GM19455 (cell line): ENCODE measurements at regions not wholly inside any gene's neighbourhood (a gene's known extent, or its start where the extent isn't known, plus 50 kb on each side); places are given as distances from the start of the nearest gene placed in this dataset.
A peak's percentile ranks its signal among the peaks of the same experiment; 100 is the strongest.

Experiments used
- ATAC-seq: cut with Tn5 transposase; IDR thresholded peaks from one replicate; pipeline ENCODE4 v1.9.1; 2021; ENCODE audit not compliant: unreplicated experiment

DNA sequence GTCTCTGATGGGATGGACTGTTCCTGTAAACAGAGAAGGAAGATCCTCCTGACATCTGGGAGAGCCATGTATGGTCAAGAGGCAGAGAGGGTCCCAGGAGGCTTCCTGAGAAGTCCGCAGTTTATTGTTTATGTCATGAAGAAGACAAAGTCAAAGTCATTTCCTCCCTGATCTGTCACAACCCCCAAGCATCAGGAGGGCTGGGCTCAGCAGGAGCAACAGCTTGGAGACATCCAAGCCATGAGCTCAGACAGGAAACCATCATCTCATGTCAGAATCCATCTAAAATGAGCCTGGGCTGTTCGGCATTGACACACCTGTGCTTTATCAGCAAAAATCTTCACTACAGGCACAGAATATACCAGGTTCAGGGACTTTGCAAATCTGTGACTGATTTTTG, 325.0 kb upstream of the MSX2 start:
- no peak for ATAC-seq

DNA sequence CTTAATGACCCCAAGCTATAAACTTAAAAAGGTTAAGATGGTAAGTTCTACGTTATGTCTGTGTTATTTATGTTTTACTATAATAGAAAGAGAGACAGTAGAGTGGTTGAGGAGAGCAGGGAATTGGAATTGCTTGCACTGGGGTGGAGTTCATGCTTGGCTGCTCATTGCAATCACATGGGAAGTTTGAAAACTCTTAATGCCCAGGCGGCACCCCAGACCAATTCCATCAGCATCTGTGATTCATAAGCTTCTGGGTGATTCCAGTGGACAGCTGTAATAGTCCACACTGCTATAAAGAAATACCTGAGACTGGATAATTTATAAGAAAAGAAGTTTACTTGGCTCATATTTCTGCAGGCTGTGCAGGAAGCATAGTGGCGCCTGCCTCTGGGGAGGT, 323.9 kb upstream of the MSX2 start:
- no peak for ATAC-seq

DNA sequence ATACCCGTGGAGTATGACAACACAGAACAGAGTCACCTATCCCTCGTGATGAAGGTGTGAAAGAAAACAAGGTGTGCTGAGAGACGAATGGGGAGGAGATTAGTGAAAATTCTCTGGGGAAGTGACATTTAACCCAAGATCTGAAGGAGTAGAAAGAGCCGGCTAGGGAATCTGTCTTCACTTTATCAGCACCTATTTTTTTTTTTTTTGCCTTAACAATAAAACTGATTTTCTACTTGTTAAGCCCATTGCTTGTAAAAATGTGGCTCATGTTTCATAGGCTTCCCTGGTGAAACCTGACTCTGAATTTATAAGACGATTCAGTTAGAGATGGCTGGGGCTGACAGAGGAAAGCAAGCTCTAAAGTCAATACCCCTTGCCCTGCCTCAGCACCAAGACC, 322.6 kb upstream of the MSX2 start:
- no peak for ATAC-seq

DNA sequence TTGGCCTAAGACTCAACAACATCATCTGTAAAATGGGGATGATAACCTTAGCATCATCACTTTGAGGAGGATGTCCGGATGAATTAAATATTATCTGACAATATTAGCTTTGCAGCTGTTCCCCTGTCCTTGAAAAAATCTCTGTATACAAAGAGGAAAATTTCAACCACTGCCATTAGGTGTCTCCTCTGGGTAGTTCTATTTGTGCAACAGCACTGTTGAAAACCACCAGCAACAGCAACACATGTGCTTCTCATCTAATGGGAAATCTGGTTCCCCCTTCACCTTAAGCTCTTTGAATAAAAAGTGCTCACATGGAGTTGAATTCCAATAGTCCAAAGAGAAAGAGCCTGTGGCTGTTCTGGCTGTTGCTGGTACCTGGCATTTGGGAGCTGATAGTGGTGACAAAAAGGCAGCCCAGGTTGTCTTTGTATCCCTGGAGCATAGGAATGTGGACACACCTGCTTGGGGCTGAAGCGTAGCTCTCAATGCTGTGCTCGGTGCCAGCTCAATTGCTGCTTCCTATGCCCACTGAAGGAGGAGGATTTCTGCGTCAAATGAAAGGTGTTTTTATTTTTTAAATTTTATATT, 322.1 kb upstream of the MSX2 start:
- no peak for ATAC-seq

DNA sequence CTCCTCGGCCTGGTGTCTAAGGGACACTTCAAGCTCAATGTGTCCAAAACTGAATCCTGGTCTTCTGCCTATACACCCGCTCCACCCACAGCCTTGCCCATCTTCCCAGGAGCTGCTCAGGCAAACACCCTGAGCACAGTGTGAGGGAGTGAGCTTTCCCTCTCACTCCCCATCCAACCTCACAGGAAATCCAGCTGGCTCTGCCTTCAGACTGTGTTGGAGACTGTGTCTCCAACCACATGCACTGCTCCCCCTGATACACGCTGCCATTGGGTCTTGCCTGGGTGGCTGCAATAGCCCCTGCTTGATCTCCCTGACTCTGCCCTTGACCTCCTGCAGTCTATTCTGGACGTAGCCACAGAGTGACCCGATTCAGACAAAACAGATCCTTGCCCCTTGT, 319.5 kb upstream of the MSX2 start:
- no peak for ATAC-seq

DNA sequence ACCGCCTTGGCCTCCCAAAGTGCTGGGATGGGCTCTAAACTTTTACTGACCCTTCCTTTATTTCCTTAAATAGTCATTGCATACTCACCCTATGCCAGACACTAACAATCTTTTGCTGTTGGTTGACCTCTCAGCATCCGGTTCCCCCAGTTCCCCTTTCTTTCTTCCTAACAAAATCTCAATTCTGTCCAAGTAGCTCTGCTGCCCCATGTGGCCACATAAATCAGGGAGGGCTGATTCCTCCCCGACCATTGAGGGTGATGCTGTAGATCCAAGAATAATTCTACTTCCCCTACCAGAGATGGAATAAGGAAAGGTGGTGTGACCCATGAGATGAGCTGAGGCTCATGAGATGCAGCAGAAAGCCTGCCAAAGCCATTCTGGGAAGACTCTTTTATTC, 315.3 kb upstream of the MSX2 start:
- ATAC-seq = no peak

DNA sequence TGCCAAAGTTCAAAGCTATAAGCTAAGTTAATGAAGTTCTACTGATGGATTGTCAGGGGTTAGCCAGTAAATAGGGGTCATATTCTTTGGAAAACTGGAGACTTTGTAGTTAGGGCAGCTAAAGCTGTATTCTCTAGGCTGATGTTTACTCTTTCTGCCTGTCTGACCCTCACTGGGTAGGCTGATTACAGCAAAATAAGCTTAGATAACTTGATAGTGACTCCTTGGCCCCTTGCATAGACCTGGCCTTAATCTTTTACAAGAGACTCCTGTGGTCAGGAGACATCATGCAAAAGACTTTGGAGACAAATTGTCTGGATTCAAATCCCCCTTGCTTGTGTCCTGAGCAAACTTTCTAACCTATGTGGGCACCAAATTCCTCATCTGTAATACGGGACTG, 314.4 kb upstream of the MSX2 start:
- no peak for ATAC-seq

DNA sequence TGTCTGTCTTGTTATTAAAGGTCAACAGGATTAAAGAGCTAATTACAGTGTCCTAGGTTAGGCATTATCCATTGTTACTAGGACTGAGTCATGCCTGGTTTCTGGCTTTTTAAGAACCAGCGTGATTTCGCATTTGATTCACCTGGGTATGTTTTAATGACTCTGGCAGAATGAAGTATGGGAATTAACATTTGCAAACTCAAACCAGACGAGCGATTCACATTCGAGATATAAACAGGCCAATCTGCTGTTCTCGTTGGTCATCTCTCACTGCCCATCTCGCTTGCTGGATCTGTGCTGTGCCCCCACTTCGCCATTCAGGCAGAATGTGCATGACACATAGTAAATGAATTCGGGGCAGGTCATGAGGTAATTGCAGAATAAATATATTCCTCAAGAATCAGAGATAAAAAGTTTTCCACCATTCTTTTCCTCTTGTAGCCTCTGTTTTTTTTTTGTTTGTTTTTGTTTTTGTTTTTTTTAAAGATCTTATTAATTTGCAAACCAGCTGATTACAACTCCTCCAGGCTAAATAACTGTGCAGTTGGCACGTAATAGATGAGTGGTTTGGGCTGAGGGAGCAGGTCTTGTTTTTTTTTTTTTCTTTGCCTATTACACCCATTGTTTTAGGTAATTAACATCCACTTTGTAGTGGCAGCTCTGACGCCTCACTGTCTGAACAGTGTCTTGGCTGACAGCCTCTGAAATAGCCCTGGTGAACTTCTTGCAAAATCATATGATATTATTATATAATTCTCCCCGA, 313.5 kb upstream of the MSX2 start:
- no peak for ATAC-seq

DNA sequence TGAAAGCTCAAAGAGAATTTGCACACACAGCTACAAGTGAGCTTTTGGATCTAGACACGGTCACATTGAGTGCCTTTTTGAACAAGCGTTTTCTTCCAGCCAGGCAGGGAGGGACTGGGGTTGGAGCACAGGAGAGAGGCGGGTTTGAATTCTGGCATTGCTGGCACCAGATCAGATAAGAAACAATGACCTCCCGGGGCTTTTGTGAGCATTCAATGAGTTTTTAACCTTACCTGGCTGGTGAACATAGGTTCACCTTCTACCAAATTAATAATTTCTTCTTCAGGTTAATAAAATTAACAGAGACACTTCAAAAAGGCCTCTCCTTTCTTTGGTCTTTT, 312.9 kb upstream of the MSX2 start:
- no peak for ATAC-seq

DNA sequence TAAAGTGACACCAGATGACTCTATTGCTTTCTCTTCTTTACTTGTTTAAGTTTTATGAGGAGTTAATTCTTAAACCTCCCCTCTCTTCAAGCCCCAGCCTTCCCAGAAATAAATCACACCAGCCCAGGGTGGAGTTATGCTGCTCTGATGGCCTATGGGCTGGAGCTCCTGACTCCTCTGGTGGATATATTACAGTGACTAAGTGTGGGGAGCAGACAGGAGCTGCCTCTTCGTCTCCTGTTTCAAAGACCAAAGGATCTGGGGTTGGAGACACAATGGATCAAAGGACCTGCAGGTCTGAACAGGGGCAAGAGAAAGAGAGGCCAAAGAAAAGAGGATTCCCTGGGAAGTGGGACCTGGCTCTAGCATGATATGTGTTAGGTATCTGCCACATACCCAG, 312.0 kb upstream of the MSX2 start:
- ATAC-seq = no peak

DNA sequence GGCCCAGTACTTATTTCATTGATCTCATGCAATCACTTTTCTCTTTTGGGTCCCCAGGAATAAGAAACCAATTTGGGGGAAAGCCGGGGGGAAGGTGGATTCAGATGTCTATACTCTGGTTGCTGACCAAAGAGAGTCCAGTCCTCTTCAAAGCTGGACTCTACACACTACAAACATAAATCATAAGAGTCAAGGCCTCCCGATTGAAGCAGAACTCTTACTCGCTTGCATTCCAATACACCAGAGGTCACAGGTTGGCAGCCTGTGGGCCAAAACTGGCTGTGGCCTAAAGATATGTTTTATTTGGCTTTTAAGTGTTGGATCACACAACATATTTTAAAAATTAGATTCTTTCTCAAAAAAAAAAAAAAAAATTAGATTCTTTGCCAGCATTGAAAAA, 311.4 kb upstream of the MSX2 start:
- ATAC-seq = no peak

DNA sequence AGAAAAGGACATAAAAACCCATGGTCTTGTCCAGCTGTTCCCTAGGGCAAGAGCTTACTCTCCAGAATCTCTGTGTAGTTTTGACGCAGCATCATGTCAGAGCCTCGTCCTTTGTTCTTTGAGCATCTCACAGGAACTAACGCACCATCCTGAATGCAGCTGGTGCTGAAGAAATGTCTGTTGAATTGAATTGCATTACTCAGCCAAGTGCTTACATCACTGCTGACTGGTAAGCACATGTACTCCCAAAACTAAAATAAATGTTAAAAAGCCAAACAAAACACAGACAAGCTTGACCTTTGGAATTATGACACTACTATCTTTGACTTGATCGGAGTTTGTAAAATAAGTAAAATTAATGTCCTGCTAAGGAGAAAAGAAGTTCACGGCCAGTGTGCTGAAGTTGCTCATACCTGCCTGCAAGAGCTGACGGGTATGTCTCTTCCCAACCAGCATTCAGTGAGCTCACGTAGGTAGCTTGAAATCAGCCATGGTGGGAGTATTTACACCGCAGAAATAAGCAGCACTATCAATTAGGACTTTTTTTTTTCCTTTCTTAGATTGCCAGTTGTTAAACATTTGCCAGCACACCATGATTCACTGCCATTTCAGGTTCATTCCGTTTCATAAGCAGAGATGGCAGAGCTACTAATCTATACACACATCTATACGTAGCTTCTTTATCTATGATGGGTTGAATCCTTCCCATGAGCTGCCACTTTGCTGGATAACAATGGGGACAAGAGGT, 310.6 kb upstream of the MSX2 start:
- ATAC-seq = no peak

DNA sequence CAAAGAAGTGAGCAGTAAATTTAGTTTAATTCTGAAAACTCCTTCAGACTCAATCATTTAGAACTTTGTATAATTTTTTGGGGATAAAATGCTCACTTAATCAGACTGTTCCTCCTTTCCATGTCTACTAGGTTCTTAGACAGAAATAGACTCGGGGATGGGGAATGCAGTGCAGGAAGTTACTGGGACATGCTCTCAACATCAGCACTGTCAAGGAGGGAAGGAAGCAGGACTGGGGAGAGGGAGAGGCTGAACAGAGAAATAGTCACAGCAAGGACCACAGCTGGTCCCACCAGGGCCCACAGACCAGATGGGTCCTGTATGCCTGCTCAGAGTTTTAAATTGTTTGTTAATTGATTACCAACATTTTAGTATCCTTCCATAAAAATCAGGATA, 310.1 kb upstream of the MSX2 start:
- no peak for ATAC-seq

DNA sequence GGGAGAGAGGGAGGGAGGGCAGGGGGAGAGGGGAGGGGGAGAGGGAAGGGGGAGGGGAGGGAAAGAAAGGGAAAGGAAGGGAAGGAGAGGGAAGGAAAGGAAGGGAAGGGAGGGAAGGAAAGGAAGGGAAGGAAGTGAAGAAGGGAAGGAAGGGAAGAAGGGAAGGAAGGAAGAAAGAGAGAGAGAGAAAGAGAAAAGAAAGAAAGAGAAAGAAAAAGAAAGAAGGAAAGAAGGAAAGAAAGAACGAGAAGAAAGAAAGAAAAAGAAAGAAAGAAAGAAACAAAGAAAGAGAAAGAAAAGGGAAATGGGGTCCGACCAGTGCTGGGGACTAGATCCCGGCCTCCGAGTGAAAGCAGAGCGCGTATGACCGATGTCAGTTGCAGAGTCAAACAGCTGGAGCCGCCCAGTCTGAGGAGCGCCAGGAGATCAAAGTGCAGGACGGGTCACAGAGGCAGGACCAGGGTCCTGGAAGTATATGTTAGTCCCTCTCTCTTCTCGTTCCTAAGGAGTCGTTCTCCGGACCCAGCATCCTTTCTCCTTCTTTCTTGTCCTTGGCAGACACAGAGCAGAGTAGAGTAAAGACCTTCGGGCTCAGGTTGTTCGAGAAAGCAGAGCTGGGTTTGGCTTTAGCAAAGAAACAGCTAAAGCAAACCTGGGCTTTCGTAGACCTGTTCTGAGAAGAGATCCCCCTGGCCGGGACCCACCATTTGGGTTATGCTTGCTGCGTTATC, 305.4 kb upstream of the MSX2 start:
- peak; percentile 37 for ATAC-seq

DNA sequence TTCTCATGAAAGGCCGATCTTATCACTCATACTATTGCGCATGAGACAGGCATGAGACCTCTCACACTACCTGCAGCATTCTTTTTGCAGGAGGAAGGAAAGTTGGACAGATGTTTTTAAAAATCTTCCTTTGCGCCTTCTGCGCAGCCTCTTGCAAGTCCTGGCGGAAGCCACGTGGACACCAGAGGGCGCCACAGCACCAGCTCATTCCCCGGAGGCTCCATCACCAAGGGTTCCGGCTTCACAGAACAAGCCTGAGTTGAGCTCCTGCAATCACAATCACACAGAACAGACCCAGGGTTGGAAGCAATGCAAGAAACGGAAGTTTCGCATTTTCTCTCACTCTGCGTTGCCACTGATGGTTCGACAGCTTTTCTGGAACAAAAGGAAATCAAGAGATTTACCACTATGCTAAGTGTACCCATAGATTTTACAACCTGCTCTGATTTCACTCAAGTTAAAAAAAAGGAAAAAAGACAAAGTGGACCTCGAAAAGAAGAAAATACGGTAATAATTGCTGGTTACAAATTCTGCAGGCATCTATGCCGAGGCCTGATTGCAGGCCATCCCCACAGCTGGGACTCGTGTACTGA, 304.7 kb upstream of the MSX2 start:
- peak; percentile 86 for ATAC-seq

DNA sequence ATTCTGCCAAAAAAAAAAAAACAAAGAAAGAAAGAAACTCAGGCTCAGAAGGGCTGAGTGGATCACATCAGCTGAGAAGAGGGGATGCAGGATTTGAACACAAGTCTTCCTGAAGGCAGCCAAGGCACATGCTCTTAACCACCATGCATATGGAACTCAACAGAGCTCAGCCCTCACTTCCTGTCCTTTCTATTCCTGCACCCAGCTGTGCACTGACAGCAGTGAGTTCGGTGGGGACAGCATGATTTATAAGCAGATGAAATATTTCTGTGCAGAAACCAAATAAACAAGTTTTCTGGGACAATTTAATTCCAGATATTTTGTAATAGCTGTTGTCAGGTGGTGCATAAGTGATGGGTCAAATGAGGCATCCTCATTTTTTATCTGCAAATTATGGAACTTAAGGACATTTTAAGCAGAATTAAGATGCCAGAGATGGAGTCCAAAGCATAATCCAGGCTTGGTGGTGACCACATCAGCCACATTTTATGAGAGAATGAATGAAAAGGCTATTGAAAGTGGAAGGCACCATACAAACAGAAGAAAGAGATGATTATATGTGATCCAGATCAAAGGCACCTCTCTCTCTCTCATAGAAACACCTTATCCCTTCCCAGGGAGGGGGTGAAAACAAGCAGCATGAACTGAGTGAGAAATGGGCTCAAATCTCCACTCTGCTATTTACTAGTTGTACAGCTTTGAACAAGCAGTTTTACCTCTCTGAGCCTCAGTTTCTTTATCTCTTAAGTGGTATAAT, 303.6 kb upstream of the MSX2 start:
- ATAC-seq = no peak

DNA sequence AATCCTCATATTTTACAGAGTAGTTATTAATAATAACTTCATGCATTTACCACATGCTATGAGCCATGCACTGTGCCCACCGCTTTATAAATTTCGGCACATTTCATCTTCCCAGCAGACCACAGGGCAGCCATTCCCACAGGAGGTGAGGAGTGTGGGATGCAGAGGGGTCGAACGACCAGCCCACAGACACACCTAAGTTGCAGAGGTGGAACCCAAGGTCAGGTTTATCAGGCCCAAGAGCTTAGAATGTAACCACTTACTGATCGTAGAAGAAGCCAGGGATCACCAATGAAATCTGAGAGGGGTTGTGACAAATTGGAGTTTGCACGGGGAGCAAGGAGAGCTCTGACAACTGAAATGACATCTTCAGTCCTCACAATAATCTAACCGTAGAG, 303.0 kb upstream of the MSX2 start:
- ATAC-seq = no peak

DNA sequence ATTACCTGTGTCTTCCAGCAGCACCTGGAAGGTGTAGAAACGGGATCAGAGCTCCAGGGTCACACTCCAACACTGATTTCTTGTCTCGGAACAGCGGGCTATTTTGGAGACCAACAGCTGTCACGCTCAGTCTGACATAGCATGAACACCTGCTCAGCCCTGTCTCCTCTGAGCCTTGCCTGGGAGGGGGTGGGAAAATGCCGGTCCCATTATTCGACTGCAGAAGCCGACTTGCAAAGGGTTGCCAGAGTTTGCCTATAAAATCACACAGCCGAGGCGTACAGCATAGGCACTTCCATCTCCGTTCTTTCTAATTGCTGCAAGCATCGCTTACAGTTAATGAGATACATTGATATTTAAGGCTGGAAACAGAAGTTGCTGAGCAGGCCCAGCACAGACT, 300.8 kb upstream of the MSX2 start:
- no peak for ATAC-seq

DNA sequence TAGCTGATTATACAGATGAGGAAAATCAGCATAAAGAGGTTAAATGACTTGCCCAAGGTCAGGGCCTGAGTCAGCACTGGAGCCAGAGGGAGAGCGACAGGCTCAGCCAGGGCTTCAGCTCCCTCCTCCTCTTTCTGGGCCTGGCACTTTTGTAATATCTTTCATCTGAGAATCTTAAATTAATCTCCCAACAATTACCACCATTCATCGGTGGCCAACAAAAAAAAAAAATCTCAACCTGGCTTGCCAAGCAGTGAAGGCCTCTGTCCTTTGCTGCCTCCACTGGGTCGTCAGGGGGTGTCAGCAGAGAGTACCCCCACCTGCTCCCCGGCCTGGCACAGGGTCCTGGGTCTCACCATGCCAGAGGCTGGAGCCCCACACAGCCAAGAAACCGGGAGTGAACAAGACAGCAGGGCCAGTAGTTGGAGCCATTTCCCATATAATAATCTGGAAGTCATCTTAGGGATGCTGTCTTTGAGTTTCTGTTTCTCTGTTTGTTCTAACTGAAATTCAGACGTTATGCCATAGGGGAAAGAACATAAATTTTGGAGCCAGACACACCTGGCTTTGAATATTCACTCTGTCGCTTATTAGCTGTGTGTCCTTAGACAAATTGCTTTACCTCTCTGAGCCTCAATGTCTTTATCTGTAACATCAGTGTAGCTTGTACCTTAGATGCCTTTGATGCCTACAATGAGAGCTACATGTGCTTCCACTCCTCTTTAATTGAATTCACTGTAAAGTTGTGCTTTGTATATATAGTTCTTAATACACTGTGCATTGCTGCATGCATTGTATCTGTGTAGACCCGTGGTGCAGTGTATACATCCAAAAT, 299.9 kb upstream of the MSX2 start:
- no peak for ATAC-seq
